GM13977 (cell line): ENCODE measurements at regions not wholly inside any gene's neighbourhood (a gene's known extent, or its start where the extent isn't known, plus 50 kb on each side); places are given as distances from the start of the nearest gene placed in this dataset.

Source experiments
- DNase-seq: peaks from one replicate; pipeline ENCODE4 v3.0.0; 2012; ENCODE audit warnings: low spot score
- CTCF ChIP-seq: IDR thresholded peaks from 2 replicates; pipeline ENCODE4 v1.5.1; 2012; ENCODE audit warnings: mild to moderate bottlenecking, control low read depth; ENCODE audit not compliant: insufficient read depth; ENCODE audit errors: extremely low read depth, missing control alignments
- in situ Hi-C: fragments of 300-500 bp; cut with MboI; formaldehyde crosslinking; loops from one replicate; pipeline ENCODE4 v1.12.0; 2022; ENCODE audit warnings: low sequenced_read_pairs, low pct_unique_long_range_greater_than_20kb, mixed read lengths, inconsistent platforms; ENCODE audit not compliant: unreplicated experiment

GRCh38 chr13:103948426-103948825, 882.2 kb upstream of the SLC10A2 start:
- no peak for TF ChIP-seq CTCF
- in situ Hi-C loops, result no loop called here
- DNase-seq, result no peak

DNA sequence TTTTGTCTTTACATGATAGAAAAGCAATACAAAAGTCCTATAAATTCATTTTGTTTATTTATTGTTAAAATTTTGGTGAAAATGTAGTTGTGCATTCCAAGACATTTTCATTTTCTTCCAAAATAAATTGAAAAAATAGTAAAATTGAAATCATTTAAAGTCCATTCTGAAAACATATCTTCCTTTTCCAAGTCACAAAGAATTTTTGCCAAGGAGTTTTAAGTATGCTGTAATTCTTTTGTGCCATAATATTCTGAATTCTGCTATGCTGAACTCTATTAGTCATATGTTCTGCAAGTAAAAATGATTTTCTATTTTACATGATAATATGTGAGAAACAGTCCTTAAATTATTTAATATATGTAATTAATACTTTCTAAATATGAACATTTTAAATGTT, 879.6 kb upstream of the SLC10A2 start:
- TF ChIP-seq CTCF, result no peak
- DNase-seq, result no peak
- in situ Hi-C loops, result no loop called here

- in situ Hi-C loops, result no loop called here
- DNase-seq, result no peak
- TF ChIP-seq CTCF, result no peak
Observed at GRCh38 chr13:103941506-103942140, 875.4 kb upstream of the SLC10A2 start.

DNA sequence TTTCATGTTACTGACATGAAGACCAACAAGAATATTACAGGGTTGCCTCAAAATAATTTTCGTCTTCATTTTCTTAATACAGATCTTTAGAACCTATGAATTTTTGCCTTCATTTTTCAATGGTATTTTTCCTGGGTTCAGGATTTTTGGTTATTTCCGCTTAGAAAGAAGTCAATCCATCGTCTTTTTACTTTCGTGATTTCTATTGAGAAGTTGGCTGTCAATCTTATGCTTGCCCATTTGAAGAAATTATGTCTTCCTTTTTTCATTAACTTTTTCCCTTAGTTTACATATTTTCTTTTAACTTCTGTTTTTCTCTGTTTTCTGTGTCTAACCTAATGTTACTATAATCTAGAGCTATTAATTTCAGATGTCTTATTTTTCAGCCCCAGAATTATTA, 868.9 kb upstream of the SLC10A2 start:
- in situ Hi-C loops, result no loop called here
- no peak for DNase-seq
- no peak for TF ChIP-seq CTCF

DNA sequence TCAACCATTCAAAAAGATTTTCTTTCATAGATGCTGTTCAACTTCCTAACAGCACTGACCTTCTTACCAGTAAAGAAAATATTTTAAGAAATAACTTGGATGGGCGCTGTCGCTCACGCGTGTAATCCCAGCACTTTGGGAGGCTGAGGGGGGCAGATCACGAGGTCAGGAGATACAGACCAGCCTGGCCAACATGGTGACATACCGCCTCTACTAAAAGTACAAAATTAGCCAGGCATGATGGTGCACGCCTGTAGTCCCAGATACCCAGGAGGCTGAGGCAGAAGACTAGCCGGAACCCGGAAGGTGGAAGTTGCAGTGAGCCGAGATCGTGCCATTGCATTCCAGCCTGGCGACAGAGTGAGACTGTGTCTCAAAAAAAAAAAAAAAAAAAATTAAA, 865.7 kb upstream of the SLC10A2 start:
- TF ChIP-seq CTCF, result no peak
- DNase-seq, result no peak
- in situ Hi-C loops, result no loop called here

DNA sequence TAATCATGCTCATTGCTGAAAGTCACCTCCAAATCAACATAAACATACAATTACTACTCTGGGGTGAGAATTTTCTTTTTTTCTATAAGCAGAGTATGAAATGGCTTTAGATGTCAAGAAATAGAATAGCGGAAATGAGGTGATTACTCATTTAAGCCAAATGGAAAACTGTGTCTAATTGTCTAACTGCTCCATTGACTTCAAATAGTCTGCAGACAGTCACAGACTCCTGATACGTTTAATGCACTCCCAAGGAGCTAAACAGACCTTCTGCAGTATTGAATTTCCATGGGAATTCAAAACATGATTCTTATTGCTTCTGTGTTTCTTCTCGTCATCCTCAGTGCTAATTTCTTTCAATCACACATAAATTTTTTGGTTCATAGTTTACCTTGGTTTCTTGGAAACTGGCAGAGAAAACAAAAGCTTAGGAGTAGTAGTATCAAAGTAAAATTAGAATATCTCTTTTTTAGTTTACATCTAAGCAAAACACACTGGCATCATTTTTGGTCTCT, 865.2 kb upstream of the SLC10A2 start:
- no peak for DNase-seq
- no peak for TF ChIP-seq CTCF
- in situ Hi-C loops, result no loop called here

DNA sequence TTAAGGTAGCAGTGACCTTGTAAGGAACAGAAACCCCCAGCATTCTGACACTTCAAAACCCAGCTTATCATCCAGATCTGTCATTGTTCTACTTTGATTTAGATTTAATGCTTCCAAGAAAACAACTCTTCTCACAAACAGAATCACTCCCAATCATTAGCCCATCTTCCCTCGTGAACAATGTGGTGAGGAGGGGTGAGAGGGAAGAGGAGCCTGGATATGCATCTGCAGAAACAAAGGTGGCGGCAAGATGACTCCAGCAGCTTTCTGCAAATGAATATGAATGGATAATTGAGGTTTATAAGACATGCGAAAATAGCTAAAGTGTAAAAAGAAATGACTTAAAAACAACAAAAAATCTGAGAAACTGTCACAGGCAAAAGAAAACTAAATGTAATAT, 859.9 kb upstream of the SLC10A2 start:
- no peak for TF ChIP-seq CTCF
- DNase-seq, result no peak
- in situ Hi-C loops, result no loop called here
